IMR-90 (cell line): ENCODE measurements at regions not wholly inside any gene's neighbourhood (a gene's known extent, or its start where the extent isn't known, plus 50 kb on each side); places are given as distances from the start of the nearest gene placed in this dataset.

Experiments
- ATAC-seq: fragments of 200-7000 bp; cut with Tn5 transposase; 2 replicates; pipeline ENCODE4 v1.9.1; 2020; ENCODE audit warnings: low read depth, mild to moderate bottlenecking, moderate library complexity
- BruUV-seq: library from RNA; stranded (reverse); fragments of 400-500 nt; replicated peaks from 2 replicates; lab custom pipeline; 2021; lab: Mats Ljungman, UMichigan
- CTCF ChIA-PET: fragments of 300-600 bp; formaldehyde crosslinking; extraction: SDS; loops from one replicate; lab custom pipeline; 2021; ENCODE audit warnings: antibody characterized with exemption; lab: Yijun Ruan, JAX
- POLR2A ChIA-PET: fragments of 300-600 bp; sonication (Branson Sonifier 250); formaldehyde crosslinking; loops from one replicate; lab custom pipeline; 2022; ENCODE audit warnings: antibody characterized with exemption; ENCODE audit not compliant: unreplicated experiment; lab: Charles Lee
- DNase-seq: peaks from one replicate; pipeline ENCODE4 v3.0.0; 2013
- H2AFZ ChIP-seq: replicated peaks from 2 replicates; pipeline ENCODE3; 2013; ENCODE audit warnings: low read length, mild to moderate bottlenecking; ENCODE audit not compliant: poor library complexity
- H2AK5ac ChIP-seq: 2 replicates; pipeline ENCODE4 v1.6.1; 2013; ENCODE audit warnings: low read depth, low read length, inconsistent platforms
- H2AK9ac ChIP-seq: replicated peaks from 2 replicates; pipeline ENCODE3; 2013; ENCODE audit warnings: mild to moderate bottlenecking, low read depth, low read length, moderate library complexity; ENCODE audit not compliant: poor library complexity
- H2BK120ac ChIP-seq: 2 replicates; pipeline ENCODE4 v1.6.1; 2013; ENCODE audit warnings: low read depth, low read length, inconsistent platforms
- H2BK15ac ChIP-seq: 3 replicates; pipeline ENCODE4 v1.6.1; 2013; ENCODE audit warnings: low read depth, low read length, inconsistent platforms
- H2BK20ac ChIP-seq: 2 replicates; pipeline ENCODE4 v1.6.1; 2013; ENCODE audit warnings: low read depth, mild to moderate bottlenecking, inconsistent platforms, low read length, moderate library complexity
- H2BK5ac ChIP-seq: 2 replicates; pipeline ENCODE4 v1.6.1; 2013; ENCODE audit warnings: mild to moderate bottlenecking, low read depth, low read length, inconsistent platforms; ENCODE audit not compliant: poor library complexity, severe bottlenecking
- H3K14ac ChIP-seq: replicated peaks from 2 replicates; pipeline ENCODE4 v1.6.1; 2013; ENCODE audit warnings: low read depth, low read length, inconsistent platforms
- H3K18ac ChIP-seq: 2 replicates; pipeline ENCODE4 v1.6.1; 2013; ENCODE audit warnings: low read depth, low read length, control low read depth
- H3K23ac ChIP-seq: 2 replicates; pipeline ENCODE4 v1.6.1; 2013; ENCODE audit warnings: low read depth, low read length, inconsistent platforms
- H3K27ac ChIP-seq: 2 replicates; pipeline ENCODE4 v1.5.1; 2013; ENCODE audit warnings: mild to moderate bottlenecking, control low read depth, low read length; ENCODE audit not compliant: insufficient read depth
- H3K27me3 ChIP-seq: 2 replicates; pipeline ENCODE4 v1.6.1; 2013; ENCODE audit warnings: low read length; ENCODE audit not compliant: control insufficient read depth, insufficient read depth
- H3K36me3 ChIP-seq: 2 replicates; pipeline ENCODE4 v1.6.1; 2013; ENCODE audit warnings: low read length, mixed read lengths; ENCODE audit not compliant: control insufficient read depth, insufficient read depth
- H3K4ac ChIP-seq: 2 replicates; pipeline ENCODE4 v1.6.1; 2013; ENCODE audit warnings: low read depth, low read length, inconsistent platforms
- H3K4me1 ChIP-seq: 2 replicates; pipeline ENCODE4 v1.6.1; 2013; ENCODE audit warnings: low read length, mixed read lengths; ENCODE audit not compliant: control insufficient read depth, insufficient read depth
- H3K4me2 ChIP-seq: 2 replicates; pipeline ENCODE4 v1.6.1; 2013; ENCODE audit warnings: low read depth, mild to moderate bottlenecking, control low read depth, low read length, moderate library complexity
- H3K4me3 ChIP-seq: 2 replicates; pipeline ENCODE4 v1.5.1; 2013; ENCODE audit warnings: low read depth, mild to moderate bottlenecking, control low read depth, low read length, moderate library complexity; ENCODE audit not compliant: insufficient read depth
- H3K56ac ChIP-seq: 2 replicates; pipeline ENCODE4 v1.6.1; 2013; ENCODE audit warnings: low read length, inconsistent platforms; ENCODE audit not compliant: insufficient read depth; ENCODE audit errors: extremely low read depth
- H3K79me1 ChIP-seq, 2 experiments: 2 replicates each; pipeline ENCODE4 v1.6.1; 2013; ENCODE audit warnings: low read length in 2 of 2, inconsistent platforms in 1 of 2, low read depth in 1 of 2
- H3K9ac ChIP-seq: 2 replicates; pipeline ENCODE4 v1.6.1; 2013; ENCODE audit warnings: low read depth, low read length, control low read depth
- H3K9me1 ChIP-seq: 2 replicates; pipeline ENCODE4 v1.6.1; 2013; ENCODE audit warnings: low read length, inconsistent platforms; ENCODE audit not compliant: insufficient read depth
- H3K9me3 ChIP-seq: 2 replicates; pipeline ENCODE4 v1.6.1; 2013; ENCODE audit warnings: low read length; ENCODE audit not compliant: control insufficient read depth, insufficient read depth
- H4K20me1 ChIP-seq: 2 replicates; pipeline ENCODE4 v1.6.1; 2013; ENCODE audit warnings: low read length, inconsistent platforms; ENCODE audit not compliant: insufficient read depth
- H4K5ac ChIP-seq: 2 replicates; pipeline ENCODE4 v1.6.1; 2013; ENCODE audit warnings: mild to moderate bottlenecking, low read depth, low read length, control low read depth
- H4K8ac ChIP-seq, 2 experiments: 2 replicates each; pipeline ENCODE4 v1.6.1; 2013; ENCODE audit warnings: low read depth in 2 of 2, low read length in 2 of 2, control low read depth in 1 of 2, inconsistent platforms in 1 of 2
- H4K91ac ChIP-seq: 2 replicates; pipeline ENCODE4 v1.6.1; 2013; ENCODE audit warnings: low read depth, low read length, inconsistent platforms; ENCODE audit not compliant: insufficient read depth
- CEBPB ChIP-seq: IDR thresholded peaks from 2 replicates; pipeline ENCODE4 v1.6.1; 2012; ENCODE audit warnings: low read depth, low read length, improper control_type of control experiment
- CHD1 ChIP-seq: IDR thresholded peaks from 2 replicates; pipeline ENCODE4 v1.6.1; 2012; ENCODE audit warnings: low read depth, low read length, improper control_type of control experiment
- FOS ChIP-seq: fragments of 150-350 bp; IDR thresholded peaks from 2 replicates; pipeline ENCODE4 v1.6.1; 2016; ENCODE audit warnings: low read depth, low read length
- MXI1 ChIP-seq: IDR thresholded peaks from 2 replicates; pipeline ENCODE4 v1.6.1; 2012; ENCODE audit warnings: low read depth, mild to moderate bottlenecking, low read length, moderate library complexity, borderline replicate concordance
- NFE2L2 ChIP-seq: fragments of 150-350 bp; IDR thresholded peaks from 2 replicates; pipeline ENCODE4 v1.6.1; 2016; ENCODE audit warnings: low read depth, mild to moderate bottlenecking, low read length
- POLR2A ChIP-seq: IDR thresholded peaks from 2 replicates; pipeline ENCODE4 v1.6.1; 2012; ENCODE audit warnings: mild to moderate bottlenecking, low read depth, low read length
- RAD21 ChIP-seq: IDR thresholded peaks from 2 replicates; pipeline ENCODE4 v1.6.1; 2012; ENCODE audit warnings: low read length, improper control_type of control experiment
- RCOR1 ChIP-seq: IDR thresholded peaks from 2 replicates; pipeline ENCODE4 v1.6.1; 2012; ENCODE audit warnings: mild to moderate bottlenecking, low read length, improper control_type of control experiment; ENCODE audit not compliant: insufficient replicate concordance
- RFX5 ChIP-seq: IDR thresholded peaks from 2 replicates; pipeline ENCODE4 v1.8.0; 2012; ENCODE audit warnings: low read depth, mild to moderate bottlenecking, low read length, moderate library complexity
- SMC3 ChIP-seq: fragments of 150-350 bp; IDR thresholded peaks from 2 replicates; pipeline ENCODE4 v1.6.1; 2016; ENCODE audit warnings: low read depth, mild to moderate bottlenecking, antibody characterized with exemption, low read length, moderate library complexity
- WGBS, 2 experiments: methylation state at CpG; one replicate each; pipeline versions ENCODE4 v1.1.5 to v1.1.7; 2013; ENCODE audit warnings: missing lambda C conversion rate in 2 of 2; ENCODE audit not compliant: insufficient read length in 1 of 2; ENCODE audit errors: extremely low coverage in 2 of 2; 5-methylcytosine and 5-hydroxymethylcytosine counted together
- dilution Hi-C: fragments of 300-500 bp; cut with HindIII; formaldehyde crosslinking; loops from one replicate; pipeline ENCODE4 v1.14.3; 2018; ENCODE audit warnings: low sequenced_read_pairs; ENCODE audit not compliant: unreplicated experiment
- in situ Hi-C: fragments of 300-500 bp; cut with MboI; formaldehyde crosslinking; loops from 3 replicates; pipeline ENCODE4 v1.14.3; 2019; ENCODE audit warnings: low sequenced_read_pairs, inconsistent platforms, mixed read lengths
- intact Hi-C: fragments of 100-400 bp; cut with micrococcal nuclease; formaldehyde crosslinking; loops from 2 replicates; pipeline ENCODE4 v1.10.0; 2022
- TF ChIP-seq, protein P1 (sequence below): fragments of 150-350 bp; IDR thresholded peaks from 2 replicates; pipeline ENCODE4 v1.6.1; 2016; ENCODE audit warnings: low read depth, mild to moderate bottlenecking, low read length, moderate library complexity, borderline replicate concordance

DNA sequence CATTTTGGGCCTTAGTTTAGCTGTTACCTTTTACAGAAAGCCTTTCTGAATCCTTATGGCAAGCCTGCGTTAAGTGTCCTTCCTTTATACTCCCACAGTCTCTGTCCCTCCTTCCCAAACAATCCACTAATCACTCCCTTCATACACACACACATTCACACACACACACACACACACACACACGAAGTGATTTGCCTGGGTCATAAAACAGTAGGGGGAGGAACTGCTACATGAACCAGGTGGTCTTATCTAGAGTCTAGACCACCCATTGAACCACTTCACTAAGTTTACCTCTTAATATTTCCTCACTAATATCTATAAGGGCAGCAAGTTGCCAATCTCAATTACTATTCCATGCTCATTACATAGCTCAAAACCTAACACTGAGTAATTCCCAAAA lies 196.7 kb upstream of the GUCY1A2 start:
- Histone ChIP-seq H3K14ac (no peak overlapping the region), H3K56ac (no peak overlapping the region), H3K36me3 (no peaks in the 10 kb centered on the region), H3K27me3 (no peaks in the 10 kb centered on the region), H3K9me1 (no peaks in the 10 kb centered on the region), H2AFZ (no peak overlapping the region), H3K18ac (no peak overlapping the region), H4K91ac (no peak overlapping the region), H3K9ac (no peak overlapping the region), H2BK20ac (no peak overlapping the region), H2BK120ac (no peak overlapping the region), H4K8ac (no peak overlapping the region), H3K4me3 (no peak overlapping the region), H2AK5ac (no peak overlapping the region), H4K20me1 (no peaks in the 10 kb centered on the region), H3K23ac (no peak overlapping the region), H3K27ac (no peak overlapping the region), H2BK5ac (peak overlapping the region; percentile 8), H3K79me1 (no peaks in the 10 kb centered on the region), H2BK15ac (no peak overlapping the region), H4K5ac (no peak overlapping the region), H3K4me1 (no peaks in the 10 kb centered on the region), H3K4me2 (no peak overlapping the region), H2AK9ac (no peak overlapping the region), H3K9me3 (no peaks in the 10 kb centered on the region; the same call in 1 of the 2 replicates), H3K4ac (no peak overlapping the region)
- ChIA-PET CTCF (no interaction called here), POLR2A (no interaction called here)
- BruUV-seq: no TSS peak
- no CpG with 5 or more reads among the region's 2 CpGs for WGBS, 2 experiments
- dilution Hi-C loops: no loop called here
- DNase-seq (no peak), ATAC-seq (no peak)
- in situ Hi-C loops: no loop called here
- no peak for TF ChIP-seq POLR2A
- TF ChIP-seq CHD1: no peak
- TF ChIP-seq CEBPB: no peak
- no peak for TF ChIP-seq RAD21
- TF ChIP-seq FOS: no peak
- TF ChIP-seq, protein P1, sequence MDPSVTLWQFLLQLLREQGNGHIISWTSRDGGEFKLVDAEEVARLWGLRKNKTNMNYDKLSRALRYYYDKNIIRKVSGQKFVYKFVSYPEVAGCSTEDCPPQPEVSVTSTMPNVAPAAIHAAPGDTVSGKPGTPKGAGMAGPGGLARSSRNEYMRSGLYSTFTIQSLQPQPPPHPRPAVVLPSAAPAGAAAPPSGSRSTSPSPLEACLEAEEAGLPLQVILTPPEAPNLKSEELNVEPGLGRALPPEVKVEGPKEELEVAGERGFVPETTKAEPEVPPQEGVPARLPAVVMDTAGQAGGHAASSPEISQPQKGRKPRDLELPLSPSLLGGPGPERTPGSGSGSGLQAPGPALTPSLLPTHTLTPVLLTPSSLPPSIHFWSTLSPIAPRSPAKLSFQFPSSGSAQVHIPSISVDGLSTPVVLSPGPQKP: no peak
- TF ChIP-seq RCOR1: no peak
- no peak for TF ChIP-seq MXI1
- no peak for TF ChIP-seq SMC3
- no peak for TF ChIP-seq NFE2L2
- TF ChIP-seq RFX5: no peak
- intact Hi-C loops: no loop called here
